GM18519 (cell line): ENCODE measurements at regions not wholly inside any gene's neighbourhood (a gene's known extent, or its start where the extent isn't known, plus 50 kb on each side); places are given as distances from the start of the nearest gene placed in this dataset.
A peak's percentile ranks its signal among the peaks of the same experiment; 100 is the strongest.

Source experiments
- ATAC-seq: cut with Tn5 transposase; IDR thresholded peaks from one replicate; pipeline ENCODE4 v1.9.1; 2021; ENCODE audit warnings: mild to moderate bottlenecking, moderate library complexity; ENCODE audit not compliant: unreplicated experiment, low FRiP score

DNA sequence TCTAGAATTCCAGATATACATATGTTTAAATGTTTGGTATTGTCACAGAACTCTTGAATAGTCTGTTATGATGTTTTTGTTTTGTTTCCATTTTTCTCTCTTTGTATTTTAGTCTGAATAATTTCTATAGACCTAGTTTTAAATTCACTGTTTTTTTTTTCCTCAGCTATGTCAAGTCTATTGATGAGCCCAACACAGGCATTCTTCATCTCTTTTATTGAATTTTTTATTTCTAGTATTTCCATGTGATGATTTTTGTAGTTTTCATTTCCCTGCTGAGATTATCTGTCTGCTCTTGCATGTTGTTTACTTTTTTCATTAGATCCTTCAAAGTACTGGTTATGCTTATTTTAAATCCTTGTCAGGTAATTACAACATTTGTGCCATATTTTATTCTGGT is 254.7 kb downstream of the C1D start:
- no peak for ATAC-seq

DNA sequence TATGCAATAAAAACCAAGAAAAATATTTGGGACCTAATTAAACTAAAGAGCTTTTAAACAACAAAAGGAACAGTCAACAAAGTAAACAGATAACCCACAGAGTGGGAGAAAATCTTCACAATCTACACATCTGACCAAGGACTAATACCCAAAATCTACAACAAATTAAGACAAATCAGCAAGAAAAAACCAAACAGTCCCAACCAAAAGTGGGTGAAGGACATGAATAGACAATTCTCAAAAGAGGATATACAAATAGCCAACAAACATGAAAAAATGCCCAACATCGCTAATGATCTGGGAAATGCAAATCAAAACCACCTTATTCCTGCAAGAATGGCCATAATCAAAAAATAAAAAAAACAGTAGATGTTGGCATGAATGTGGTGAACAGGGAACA is 250.1 kb downstream of the C1D start:
- ATAC-seq: no peak

DNA sequence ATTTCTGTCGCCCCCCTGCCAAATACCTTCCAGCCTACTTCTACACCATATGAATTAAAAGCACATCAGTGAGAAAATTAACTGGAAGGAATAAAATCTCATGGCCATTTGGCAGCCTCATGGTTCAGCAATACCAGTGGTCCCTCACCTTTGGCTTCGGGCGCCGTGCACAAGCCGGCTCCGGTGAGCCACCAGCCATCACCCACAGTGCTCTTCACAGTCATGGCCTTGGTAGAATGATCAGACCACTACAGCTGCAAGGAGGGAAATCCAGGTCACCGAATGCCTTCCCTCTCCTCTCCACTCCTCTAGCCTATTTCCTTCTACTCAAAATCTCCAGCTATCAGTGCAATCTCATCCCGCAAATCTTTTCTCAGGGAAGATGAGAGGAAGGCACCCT is 239.1 kb downstream of the C1D start:
- no peak for ATAC-seq

DNA sequence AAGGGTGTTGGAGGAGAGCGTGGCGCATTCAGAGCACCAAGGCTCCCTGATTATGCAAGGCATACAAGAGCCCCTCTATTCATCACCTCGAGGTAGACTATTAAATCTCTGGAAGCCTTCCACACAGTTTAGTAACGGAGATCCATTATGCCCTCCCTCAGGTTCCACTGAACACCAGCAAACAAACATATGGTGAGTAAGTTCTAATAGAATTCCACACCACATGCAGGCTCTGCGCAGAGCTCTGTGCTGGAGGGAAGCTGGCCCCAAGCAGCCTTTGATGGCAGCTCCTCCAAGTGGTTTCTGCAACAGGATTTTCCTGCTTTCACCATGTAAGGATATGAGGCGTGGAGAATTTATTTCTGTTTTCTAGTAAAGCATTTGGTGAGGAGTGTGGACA is 238.6 kb downstream of the C1D start:
- ATAC-seq: no peak

DNA sequence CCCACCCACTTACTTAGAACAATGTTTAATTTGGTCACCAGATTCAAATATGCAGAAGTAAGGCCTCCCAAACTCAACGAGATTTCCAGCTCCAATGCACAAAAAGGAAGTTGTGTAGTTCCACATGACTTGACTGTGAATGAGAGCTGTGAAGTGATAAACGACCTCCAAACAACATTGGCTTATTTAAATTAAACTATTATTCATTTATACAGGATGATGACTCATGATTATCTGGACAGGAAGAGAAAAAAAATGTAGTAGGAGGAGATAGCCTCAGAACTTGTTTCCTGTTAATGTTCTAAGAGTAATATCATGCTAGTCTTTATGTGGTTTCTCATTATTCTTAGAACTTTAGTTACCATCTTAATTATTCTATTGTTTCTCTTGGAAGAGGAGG is 237.3 kb downstream of the C1D start:
- ATAC-seq: no peak

DNA sequence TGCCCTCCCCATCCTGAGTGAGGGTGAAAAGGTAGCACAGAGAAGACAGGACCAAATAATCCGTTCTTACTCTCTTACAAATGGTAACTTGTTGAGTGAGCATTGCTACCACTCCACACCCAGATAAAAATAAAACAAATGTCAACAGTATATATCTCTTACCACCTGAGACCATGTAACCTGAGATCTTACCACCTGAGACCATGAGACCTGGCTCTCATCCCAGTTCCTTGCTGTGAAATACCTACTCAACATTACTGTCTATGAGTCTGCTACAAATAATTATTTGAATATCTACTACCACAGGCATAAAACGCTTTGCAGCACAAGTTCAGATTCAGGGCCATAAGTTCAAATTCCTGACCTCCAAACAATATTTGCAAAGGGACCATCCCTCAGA is 234.7 kb downstream of the C1D start:
- ATAC-seq: no peak

DNA sequence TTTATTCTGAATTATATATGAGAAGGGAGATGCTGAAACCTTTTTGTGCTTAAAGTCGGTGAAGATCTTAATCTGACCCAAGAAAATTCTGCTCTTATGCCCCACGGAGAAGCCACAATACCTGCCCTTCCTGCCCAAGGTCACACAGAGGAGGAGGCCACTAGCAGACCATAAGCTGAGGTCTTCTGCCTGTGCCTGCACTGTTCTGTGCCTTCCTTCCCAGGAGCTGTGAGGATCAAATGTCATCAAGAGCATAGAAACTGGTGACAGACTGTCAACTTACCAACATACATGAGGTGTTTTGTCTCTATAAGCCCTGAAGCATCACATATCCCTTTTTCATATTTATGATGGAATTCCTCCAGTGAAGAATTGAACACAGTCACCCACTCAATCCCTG is 233.3 kb downstream of the C1D start:
- ATAC-seq: no peak

DNA sequence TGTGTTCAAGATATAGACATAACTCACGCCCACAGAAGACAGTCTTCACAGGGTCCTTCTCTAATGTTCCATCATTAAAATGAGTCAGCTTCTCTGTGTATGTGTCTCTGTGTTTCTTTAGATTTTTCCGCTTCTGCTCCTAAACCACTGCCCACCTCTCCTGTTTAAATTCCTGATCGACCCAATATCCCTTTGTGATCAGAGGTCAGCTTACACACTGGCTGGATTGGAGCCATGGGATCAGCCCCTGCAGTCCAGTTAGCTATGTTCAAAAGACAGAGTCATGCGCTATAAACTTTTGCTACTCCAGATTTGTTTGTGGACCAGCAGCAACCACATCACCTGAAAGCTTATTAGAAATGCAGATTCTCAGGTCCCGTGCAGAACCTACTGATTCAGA is 229.2 kb downstream of the C1D start:
- ATAC-seq: no peak

DNA sequence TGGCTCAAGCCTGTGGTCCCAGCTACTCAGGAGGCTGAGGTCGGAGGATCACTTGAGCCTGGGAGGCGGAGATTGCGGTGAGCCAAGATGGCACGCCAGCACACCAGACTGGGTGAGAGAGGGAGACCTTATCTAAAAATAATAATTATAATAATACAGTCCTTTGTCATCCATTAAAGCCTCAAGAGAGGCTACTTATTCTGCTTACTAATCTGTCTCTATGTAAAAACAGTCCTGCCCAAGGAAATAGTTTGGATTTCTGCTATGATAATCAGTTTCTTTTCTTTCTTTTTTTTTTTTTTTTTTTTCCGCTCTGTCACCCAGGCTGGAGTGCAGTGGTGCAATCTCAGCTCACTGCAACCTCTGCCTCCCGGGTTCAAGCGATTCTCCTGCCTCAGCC is 228.3 kb downstream of the C1D start:
- no peak for ATAC-seq

DNA sequence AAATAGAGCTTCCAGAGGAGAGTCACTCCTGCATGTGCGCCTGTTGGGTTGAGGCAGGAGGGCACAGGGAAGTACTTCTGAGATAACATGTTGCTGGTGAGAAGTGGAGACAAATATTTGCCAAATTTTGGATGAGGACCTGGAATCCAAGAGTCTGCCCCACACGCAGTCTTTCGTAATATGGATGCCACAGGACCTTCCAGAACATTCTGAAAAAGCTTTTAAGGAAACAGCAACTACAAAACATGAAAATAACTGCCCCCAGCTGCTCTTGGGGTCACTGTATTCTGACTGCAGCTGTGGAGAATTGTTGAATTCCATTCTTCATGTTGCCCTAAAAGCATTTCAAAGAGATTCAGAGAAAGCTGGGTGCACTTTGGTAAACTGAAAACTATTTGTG is 227.5 kb downstream of the C1D start:
- ATAC-seq: no peak

DNA sequence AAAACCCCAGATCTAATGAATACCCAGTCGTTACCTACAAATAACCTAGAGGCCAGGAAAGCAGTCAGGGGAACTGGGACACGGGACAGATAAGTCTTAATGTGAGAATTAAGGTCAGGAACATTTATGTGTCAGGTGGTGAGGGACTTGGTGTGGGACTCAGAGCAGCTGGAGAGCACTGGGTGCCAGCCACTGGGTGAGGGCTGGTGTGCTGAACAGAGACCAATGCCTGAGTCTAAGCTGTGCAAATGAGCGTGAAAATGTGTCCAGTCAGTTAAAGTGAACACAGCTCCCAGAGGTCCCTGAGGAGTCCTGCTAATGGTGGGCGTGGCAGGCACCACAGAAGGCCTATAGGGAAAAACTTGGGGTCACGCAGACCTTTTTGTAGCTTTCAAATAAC is 225.9 kb downstream of the C1D start:
- ATAC-seq: no peak

DNA sequence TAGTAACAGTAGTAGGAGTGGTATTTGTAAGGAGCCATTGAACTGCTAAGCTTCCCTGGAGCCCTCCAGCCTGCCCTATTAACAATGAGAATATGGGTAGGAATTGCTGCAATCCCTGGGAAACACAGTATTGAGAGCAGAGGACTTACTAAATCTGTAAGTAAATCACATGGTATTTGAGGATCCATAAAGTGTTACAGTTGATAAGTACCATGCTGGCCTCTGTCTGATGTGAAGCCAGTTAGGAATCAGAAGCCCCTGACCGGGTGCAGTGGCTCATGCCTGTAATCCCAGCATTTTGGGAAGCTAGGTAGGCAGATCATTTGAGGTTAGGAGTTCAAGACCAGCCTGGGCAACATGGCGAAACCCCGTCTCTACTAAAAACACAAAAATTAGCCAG is 224.6 kb downstream of the C1D start:
- ATAC-seq: no peak

DNA sequence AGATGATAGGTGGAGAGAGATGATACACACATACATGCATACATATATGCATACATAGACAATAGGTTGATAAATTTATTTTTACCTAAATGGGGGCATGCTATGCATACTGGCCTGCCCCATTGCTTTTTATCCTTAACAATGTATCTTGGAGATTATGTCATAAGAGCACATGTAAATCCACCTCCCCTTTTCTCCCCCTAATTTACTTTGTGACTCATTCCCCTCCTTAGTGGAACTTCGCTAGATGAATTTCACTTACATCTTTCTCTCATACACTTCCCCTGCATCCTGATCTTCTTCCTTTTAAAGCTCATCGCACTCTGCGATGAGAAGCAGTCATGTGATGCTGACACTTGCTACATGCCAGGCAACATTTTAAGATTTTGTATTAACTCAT is 223.6 kb downstream of the C1D start:
- ATAC-seq: no peak

DNA sequence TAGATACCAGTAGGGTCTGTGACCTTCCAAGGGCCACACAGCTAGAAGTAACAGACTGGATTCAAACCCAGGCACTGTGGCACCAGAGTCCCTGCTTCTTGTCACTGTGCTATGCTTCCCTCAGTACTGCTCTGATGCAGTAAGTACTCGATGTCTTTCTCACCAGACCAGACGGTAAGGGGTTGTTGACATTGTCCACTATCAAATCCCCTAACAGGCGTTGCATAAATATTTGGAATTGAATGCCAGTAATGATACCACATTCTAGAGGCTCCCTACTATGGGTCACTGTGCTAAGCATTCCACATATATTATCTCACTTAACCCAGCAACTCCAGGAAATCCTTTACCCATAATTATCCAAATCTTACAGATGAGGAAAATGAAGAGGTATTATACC is 223.1 kb downstream of the C1D start:
- no peak for ATAC-seq

DNA sequence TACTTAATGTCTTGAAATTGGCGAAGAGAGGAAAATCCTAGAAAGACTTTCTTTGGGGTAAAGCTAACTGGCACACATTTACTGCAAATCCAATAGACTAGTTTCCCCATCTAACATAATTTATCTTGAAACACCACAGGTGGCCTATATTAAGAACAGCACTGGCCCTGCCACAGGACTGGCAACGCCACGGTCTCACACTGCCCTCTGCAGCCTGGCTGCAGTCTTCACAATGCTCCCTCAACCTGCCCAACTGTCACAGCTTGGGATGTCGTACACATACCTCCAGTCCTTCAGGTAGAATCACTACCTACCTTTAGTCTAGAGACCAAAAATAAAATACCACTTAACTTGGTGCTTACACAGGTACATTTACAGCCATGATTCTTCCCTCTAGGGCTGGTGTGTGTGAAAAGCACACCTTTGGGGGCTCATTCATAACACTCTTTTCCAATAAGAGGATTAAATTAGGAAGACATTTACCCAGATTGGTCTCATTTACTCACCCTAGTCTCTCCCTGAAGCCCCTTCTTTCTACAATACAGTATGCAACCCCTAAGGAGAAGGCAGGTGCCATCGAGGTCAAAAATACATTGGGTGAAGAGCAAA is 222.2 kb downstream of the C1D start:
- ATAC-seq: peak; percentile 90

DNA sequence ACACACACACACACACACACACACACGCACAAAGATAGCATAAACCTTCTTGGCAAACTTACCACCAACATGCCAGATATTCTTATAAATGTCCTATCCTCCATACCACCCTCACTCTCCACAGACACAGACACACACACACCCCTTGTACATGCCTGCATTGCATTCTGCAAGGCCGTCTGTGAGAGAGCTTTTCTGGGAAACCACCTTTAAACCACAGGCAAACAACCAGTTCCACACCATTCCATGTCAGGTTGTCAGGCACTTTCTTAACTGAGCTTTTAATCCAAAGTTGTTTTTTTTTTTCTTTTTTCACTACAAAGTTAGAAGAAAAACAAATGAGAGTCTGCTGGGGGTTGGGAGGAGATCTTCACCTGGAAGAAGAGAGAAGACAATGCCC is 221.1 kb downstream of the C1D start:
- no peak for ATAC-seq

DNA sequence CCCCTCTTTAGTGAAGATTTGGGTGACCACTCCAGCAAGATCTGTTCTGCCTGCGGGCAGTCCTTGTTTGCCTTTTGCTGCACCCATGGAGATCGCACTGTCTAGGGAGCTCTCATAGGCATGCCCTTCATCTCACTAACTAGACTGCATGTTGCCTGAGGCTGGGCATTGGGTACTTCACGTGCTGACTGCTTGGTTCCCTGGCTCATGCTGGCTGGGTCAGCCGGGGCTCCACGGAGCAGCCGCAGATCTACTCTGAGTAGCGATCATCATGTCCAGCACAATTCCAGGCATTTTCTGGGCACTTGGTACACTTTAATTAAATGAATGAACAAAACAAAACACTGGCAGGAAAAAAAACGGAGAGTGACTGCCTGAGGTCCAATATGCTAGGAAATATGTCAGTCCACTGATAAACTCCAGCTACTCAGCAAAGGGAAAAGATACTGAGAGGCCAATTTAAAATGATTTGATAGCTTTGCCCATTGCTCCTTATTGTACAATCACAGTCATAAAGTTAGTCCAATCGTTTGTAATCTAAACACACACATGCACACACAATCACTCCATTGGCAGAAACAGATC is 220.3 kb downstream of the C1D start:
- ATAC-seq: no peak

DNA sequence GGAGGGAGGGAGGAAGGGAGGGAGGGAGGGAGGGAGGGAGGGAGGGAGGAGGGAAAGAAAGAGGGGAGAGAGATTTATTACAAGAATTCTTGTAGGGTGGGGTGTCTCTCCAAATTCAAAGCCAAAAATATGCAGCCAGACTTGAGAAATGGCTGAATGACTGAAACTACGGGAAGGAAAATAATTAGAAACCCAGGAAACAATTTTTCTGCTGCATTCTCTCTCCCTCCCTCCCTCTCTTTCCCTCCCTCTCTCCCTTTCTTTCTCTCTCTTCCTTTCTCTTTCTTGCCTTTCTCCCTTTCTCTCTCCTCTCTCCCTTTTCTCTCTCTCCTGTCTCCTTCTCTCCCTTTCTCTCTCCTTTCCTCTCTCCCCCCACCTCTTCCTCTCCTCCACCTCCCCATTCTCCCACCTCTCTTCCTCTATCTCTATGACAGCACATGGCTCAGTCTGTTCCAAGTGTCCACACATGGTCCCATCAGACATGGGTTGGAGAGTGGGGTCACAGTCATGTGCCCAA is 218.7 kb downstream of the C1D start:
- no peak for ATAC-seq

DNA sequence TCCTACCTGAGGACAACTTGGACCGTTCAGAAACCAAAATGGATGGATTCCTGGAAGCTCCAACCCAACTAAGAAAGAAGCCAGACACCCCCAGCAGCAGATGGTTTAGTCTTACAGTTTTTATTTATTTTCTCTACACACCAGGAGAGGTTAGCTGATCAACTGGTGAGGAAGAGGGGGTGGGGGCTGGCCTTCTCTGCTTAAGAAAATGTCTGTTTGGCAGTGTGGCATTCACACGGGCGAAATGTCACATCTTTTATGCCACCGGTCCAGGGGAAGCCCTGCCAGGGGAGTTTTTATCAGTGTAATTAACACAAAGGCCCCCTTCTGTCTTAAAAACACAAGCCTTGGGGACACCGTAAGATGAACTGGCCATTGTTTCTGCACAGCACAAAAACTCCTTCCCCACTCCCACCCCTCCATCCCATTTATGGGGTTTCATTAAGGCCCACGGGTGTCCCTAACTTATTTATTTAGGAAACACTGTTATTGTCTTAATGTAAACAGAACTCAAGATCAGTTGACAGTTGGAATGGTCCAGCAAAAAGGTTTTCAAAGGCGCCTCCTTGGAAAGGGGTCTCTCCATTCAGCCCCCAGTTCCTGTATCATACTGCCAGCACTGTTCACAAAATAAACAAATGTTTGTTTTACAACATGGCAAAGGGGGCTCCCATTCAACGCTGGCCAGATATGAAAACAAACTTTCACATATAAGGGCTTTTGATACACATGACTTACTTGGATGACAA is 217.0 kb downstream of the C1D start:
- ATAC-seq: no peak

DNA sequence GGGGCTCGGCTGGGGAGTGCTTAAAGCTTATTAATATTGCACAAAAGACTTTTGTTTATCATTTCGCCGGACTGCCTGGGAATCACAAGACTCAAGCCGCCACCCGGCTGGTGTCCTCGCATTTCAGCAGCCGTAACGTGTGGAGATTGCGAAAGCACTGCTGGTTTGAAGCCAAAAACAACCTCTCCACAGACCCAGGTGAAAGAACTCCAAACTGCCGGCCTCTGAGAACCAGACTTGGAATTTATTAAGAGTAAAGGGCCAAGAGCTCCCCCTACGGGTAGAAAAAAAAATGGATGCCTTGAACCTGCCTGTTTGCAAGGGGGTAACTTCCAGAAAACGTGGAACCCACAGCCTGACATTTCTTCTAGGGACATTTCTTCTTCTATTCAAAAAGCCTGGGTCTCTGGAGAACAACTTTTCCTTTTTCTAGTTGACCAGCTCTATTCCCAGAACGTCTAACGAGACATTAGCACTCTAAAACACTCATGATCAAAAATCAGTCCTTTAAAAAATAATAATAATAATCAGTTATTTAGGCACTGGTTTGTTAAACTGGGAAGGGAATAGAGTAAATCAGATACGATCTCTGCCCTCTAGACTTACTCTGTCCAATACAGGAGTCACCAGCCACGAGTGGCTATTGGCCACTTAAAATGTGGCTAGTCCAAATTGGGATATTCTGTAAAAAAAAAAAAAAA is 216.3 kb downstream of the C1D start:
- ATAC-seq: no peak

DNA sequence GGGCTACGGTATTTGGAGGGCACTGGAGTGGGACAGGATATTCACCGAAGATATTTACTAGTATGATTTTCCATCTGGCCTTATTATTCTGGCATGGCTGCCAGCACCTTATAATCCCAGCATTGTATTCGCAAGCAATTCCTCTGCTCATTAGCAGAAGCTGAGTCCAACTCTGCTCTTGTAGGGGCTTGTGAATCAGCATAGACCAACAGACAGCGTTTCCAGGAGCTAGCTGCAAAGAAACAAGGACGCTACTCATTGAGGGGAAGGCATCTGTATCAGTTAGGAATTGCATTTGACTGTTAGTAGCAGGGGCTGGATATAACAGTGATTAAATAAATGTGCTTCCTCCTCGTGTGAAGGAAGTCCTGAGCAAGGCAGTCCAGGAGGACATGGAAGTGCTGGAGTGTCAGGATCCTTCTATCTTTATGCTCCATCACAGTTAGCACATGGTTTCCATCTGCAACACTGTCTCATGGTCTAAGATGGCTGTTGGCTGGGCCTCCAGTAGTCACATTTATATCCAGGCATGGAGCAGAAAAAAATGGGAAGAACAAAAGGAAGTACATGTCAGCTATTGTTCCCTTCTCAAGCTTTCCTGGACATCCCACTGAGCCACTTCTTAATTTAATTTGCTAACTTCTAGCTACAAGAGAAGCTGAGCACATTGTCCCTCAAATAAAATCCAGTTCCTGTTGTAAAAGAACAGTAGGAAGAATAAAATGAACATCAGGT is 214.1 kb downstream of the C1D start:
- no peak for ATAC-seq
